ENCODE measurements at regions not wholly inside any gene's neighbourhood (a gene's known extent, or its start where the extent isn't known, plus 50 kb on each side); places are given as distances from the start of the nearest gene placed in this dataset.
"Not testable (repeated sequence)": the region's sequence is repeated elsewhere in the genome, so short reads cannot be mapped to it uniquely, and the experiment has no call there.

GRCh38 chr6:6812427-6812826 lies 223.9 kb downstream of the LY86 start:
- no peak for DNase-seq (ENCODE audit: low read depth)

- no peak for DNase-seq (ENCODE audit: low read depth)
These were observed 227.2 kb downstream of the LY86 start for GRCh38 chr6:6815732-6816131.

- no peak for DNase-seq (ENCODE audit: low read depth)
These were observed 228.2 kb downstream of the LY86 start for GRCh38 chr6:6816716-6817115.

GRCh38 chr6:6818078-6818639 lies 229.6 kb downstream of the LY86 start:
- DNase-seq (ENCODE audit: low read depth): no peak

DNA sequence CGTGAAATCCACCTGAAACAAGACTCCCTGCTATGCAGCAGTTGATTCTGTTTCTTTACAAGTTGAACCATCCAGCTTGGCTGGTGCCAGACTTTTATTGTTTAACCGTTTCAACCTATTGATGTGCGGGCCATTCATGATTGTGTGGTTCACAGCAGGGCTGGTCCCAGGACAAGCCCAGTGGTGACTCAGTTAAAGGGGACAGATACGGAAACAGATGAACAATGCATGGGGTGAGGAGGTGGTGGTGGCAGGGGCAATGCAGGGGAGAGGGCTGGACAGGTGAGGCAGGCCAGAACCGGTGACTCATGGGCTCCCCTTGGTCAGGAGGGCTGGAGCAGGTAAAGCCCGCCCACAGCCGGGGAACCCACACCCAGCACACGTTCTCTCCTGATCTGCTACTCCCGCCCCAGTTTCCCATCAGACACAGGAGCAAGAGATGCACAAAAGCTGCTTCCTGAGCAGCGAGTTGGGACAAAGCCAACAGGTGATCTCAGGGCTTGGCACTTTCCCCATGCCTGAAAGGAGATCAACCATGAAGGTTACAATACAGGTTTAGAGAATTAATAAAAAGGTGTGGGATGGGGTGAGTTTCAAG lies 232.2 kb downstream of the LY86 start:
- DNase-seq (ENCODE audit: low read depth): no peak

GRCh38 chr6:6821639-6822261 lies 233.2 kb downstream of the LY86 start:
- no peak for DNase-seq (ENCODE audit: low read depth)

- no peak for DNase-seq (ENCODE audit: low read depth)
These were observed 234.5 kb downstream of the LY86 start for GRCh38 chr6:6823030-6823429.

DNA sequence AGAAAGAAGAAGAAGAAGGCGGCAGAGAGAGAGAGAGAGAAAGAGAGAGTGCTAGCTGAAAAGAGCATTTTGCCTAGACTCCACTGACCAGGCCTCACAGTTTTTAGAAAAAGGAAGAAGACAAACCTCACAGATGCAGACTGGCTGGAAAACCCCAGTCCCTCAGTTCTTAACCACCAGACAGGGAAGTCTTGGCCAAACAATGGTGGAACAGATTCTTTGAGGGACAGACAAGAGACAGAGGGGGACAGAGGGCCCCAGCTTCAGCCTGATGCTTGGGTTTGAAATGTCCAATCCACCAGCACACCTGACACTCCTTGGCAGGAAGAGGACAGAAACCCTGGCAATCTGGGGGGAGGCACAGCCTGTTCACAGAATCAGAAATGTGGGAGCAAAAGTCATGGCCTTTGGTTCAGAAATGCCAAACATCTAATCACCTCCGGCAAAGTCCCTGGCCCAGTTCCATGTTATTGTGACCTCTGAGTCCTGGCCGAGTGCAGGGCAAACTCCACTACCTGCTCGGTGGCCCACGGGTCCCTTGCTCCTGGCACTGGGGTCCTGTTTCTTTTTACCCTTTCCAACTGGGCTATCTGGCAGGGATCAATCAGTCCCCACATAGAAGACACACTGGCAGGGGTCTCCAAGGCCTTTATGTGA lies 235.2 kb downstream of the LY86 start:
- no peak for DNase-seq (ENCODE audit: low read depth)

- DNase-seq (ENCODE audit: low read depth): no peak
These were observed 235.9 kb downstream of the LY86 start for GRCh38 chr6:6824381-6824780.

DNA sequence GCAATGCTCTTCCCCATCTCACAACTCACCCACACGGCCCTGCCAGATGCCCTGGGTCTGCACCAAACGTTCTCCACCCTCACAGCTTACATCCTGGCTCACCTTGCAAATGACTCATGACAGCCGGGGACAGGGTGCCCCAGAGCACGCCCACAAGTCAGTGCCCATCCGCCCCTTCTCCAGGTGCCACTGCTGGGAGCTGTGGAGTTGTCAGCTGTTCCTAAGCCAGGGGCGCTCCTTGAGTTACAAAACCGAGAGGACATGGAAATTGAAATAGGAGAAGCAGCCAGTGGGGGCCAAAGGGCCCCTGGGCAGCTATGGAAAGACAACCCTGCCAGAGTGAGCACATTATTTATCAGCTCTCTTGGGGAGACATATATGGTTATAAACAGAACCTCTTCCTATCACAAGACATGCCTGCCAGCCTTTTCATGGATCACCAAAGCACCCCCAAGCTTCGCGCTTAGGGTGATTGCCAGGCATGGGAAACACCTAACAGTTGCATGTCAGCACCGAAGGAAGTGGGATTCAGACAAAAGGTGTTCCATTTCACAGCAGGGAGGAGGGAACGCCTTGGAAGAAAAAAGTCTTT lies 236.8 kb downstream of the LY86 start:
- DNase-seq (ENCODE audit: low read depth): no peak

GRCh38 chr6:6826095-6826901 lies 237.8 kb downstream of the LY86 start:
- no peak for DNase-seq (ENCODE audit: low read depth)

- no peak for DNase-seq (ENCODE audit: low read depth)
These were observed 238.4 kb downstream of the LY86 start for GRCh38 chr6:6826961-6827360.

DNA sequence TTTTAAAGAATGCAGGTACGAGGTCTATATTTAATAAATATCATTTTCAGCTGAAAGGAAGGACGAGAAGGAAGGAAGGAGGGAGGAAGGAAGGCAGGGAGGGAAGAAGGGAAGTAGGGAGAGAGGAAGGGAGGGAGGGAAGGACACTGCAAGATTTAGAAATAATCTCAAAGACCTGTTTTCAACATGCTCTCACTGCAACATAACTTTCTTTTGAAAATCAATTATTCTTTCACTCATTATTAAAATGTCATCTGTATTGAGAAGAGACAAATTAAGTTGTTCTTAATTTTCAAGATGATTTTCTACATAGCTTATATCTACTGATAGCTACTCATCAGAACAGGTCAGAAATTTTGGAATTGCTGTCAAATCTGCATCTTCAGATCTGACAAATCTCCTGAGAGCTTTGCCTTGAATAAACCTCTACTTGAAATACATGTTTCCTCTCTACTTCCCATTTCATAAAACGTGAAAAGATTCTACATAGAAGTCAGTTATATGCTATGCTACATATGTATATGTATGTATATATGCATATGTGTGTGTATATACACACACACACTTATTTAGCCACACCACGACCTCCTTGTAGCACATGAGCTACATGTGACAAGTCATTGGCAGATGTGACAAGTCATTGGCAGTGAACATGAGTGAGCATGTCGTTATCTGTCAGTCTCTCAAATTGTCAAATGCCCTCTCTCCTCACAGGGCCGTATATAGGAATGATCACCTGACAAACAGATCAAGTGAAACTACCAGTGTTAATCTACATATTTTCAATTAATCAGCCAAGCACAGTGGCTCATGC lies 241.6 kb downstream of the LY86 start:
- no peak for DNase-seq (ENCODE audit: low read depth)

DNA sequence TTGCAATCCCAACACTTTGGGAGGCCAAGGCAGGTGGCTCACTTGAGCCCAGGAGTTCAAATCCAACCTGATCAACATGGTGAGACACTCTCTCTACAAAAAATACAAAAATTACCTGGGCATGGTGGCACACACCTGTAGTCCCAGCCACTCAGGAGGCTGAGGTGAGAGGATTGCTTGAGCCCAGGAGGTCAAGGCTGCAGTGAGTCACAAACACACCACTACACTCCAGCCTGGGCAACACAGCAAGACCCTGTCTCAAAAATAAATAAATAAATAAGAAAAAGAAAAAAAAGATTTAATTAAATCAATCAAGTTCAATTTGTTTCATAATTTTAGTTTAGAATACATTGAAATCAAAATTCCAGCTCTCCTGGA lies 242.2 kb downstream of the LY86 start:
- not testable (repeated sequence) for DNase-seq (ENCODE audit: low read depth)

DNA sequence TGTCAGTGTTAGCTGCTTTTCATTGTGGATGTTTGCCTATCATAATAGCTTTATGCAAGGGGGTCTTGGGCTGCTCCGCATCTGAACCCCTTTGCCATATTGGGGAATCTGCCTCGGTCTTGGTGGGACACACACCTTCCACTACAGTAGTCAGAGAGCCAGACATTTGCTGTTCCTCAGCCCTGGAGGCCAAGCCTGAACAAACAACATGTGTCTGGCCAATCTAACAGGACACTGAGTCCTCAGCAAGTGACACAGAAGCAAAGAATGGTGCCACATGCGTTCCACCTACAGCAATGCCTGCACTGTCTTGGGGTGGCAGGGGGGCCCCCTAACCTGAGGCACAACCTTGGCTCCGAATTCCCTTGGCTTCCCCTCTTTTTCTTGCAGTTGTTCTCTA lies 243.9 kb downstream of the LY86 start:
- DNase-seq (ENCODE audit: low read depth): no peak

GRCh38 chr6:6834356-6835222 lies 246.1 kb downstream of the LY86 start:
- no peak for DNase-seq (ENCODE audit: low read depth)

GRCh38 chr6:6835223-6835503 lies 246.6 kb downstream of the LY86 start:
- no peak for DNase-seq (ENCODE audit: low read depth)

DNA sequence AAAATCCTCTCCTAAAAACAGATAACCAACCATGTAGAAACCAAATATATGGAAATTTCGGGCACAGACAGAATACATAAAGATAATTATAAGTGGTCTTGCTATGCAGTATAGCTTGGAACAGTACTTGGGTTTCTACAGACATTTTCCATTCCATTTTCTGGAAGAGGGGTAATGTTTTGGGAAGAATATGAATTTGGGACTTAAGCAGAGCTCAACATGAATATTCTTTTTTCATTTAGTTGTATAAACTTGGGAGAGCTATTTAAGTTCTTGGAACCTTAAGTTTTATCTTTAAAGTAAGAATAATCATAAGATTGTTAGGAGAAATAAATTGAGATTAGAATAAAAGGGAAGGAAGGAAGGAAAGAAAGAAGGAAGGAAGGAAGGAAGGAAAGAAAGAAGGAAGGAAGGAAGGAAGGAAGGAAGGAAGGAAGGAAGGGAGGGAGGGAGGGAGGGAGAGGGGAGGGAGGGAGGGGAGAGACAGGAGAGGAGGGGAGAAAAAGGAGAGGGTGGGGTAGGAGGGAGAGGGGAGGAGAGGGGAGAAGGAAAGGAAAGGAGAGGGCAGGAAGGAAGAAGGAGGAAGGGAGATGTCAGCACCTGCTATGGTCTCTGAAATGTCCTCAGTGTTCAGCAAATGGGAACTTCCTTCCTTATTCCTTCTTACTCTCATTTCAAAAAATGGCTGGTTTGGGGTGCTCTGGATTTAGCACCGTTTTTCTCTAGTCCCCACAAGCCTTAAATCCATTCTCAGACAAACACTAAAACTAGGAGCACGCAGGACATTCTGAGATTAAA lies 248.3 kb downstream of the LY86 start:
- no peak for DNase-seq (ENCODE audit: low read depth)

GRCh38 chr6:6837541-6838080 lies 249.1 kb downstream of the LY86 start:
- no peak for DNase-seq (ENCODE audit: low read depth)
